SK-N-SH (cell line): ENCODE measurements at regions not wholly inside any gene's neighbourhood (a gene's known extent, or its start where the extent isn't known, plus 50 kb on each side); places are given as distances from the start of the nearest gene placed in this dataset.

Source experiments
- ELF1 ChIP-seq: IDR thresholded peaks from 2 replicates; pipeline ENCODE4 v1.4.0; 2012
- EZH2phosphoT487 ChIP-seq: fragments of 200-600 bp; sonication (generic); IDR thresholded peaks from 2 replicates; pipeline ENCODE4 v1.6.1; 2017; ENCODE audit warnings: low read depth, mixed run types, mild to moderate bottlenecking, antibody characterized with exemption, moderate library complexity, borderline replicate concordance
- FOXM1 ChIP-seq: IDR thresholded peaks from 2 replicates; pipeline ENCODE4 v1.4.0; 2012; ENCODE audit warnings: low read depth, mild to moderate bottlenecking
- JUND ChIP-seq: IDR thresholded peaks from 2 replicates; pipeline ENCODE4 v1.4.0; 2012
- NRF1 ChIP-seq: IDR thresholded peaks from 2 replicates; pipeline ENCODE4 v1.6.1; 2012; ENCODE audit warnings: low read depth, mild to moderate bottlenecking, low read length
- REST ChIP-seq: IDR thresholded peaks from 2 replicates; pipeline ENCODE4 v1.6.1; 2012; ENCODE audit warnings: mild to moderate bottlenecking, low read depth, low read length, moderate library complexity
- TF ChIP-seq, protein P1 (sequence below): fragments of 200-600 bp; sonication (generic); IDR thresholded peaks from 2 replicates; pipeline ENCODE4 v1.6.1; 2017; ENCODE audit warnings: antibody characterized with exemption, mild to moderate bottlenecking, moderate library complexity
- TF ChIP-seq, protein P2 (sequence below): fragments of 150-350 bp; IDR thresholded peaks from 2 replicates; pipeline ENCODE4 v1.6.1; 2017; ENCODE audit warnings: antibody characterized with exemption, low read length, low read depth, borderline replicate concordance
- TF ChIP-seq, protein P3 (sequence below): IDR thresholded peaks from 2 replicates; pipeline ENCODE4 v1.4.0; 2012; ENCODE audit warnings: low read depth, borderline replicate concordance

GRCh38 chrX:112935029-112935428, 94.4 kb upstream of the AMOT start:
- TF ChIP-seq, protein P1, sequence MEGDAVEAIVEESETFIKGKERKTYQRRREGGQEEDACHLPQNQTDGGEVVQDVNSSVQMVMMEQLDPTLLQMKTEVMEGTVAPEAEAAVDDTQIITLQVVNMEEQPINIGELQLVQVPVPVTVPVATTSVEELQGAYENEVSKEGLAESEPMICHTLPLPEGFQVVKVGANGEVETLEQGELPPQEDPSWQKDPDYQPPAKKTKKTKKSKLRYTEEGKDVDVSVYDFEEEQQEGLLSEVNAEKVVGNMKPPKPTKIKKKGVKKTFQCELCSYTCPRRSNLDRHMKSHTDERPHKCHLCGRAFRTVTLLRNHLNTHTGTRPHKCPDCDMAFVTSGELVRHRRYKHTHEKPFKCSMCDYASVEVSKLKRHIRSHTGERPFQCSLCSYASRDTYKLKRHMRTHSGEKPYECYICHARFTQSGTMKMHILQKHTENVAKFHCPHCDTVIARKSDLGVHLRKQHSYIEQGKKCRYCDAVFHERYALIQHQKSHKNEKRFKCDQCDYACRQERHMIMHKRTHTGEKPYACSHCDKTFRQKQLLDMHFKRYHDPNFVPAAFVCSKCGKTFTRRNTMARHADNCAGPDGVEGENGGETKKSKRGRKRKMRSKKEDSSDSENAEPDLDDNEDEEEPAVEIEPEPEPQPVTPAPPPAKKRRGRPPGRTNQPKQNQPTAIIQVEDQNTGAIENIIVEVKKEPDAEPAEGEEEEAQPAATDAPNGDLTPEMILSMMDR: no peak
- no peak for TF ChIP-seq EZH2phosphoT487
- no peak for TF ChIP-seq REST
- TF ChIP-seq ELF1: no peak
- TF ChIP-seq, protein P2, sequence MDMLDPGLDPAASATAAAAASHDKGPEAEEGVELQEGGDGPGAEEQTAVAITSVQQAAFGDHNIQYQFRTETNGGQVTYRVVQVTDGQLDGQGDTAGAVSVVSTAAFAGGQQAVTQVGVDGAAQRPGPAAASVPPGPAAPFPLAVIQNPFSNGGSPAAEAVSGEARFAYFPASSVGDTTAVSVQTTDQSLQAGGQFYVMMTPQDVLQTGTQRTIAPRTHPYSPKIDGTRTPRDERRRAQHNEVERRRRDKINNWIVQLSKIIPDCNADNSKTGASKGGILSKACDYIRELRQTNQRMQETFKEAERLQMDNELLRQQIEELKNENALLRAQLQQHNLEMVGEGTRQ: no peak
- no peak for TF ChIP-seq JUND
- TF ChIP-seq, protein P3, sequence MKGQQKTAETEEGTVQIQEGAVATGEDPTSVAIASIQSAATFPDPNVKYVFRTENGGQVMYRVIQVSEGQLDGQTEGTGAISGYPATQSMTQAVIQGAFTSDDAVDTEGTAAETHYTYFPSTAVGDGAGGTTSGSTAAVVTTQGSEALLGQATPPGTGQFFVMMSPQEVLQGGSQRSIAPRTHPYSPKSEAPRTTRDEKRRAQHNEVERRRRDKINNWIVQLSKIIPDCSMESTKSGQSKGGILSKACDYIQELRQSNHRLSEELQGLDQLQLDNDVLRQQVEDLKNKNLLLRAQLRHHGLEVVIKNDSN: no peak
- no peak for TF ChIP-seq FOXM1
- TF ChIP-seq NRF1: no peak
